Amygdala (tissue), 56 donors: ENCODE measurements at regions not wholly inside any gene's neighbourhood (a gene's known extent, or its start where the extent isn't known, plus 50 kb on each side); places are given as distances from the start of the nearest gene placed in this dataset.
"Not testable (repeated sequence)": the region's sequence is repeated elsewhere in the genome, so short reads cannot be mapped to it uniquely, and the experiment has no call there.

Experiments
- DNase-seq, 56 donors: peaks; one replicate each; lab custom pipeline; 2025; lab: John Stamatoyannopoulos, UW

GRCh38 chr4:151459375-151459774 is 50.4 kb downstream of the FHIP1A start:
- no peak for DNase-seq

GRCh38 chr4:151460434-151460833 is 51.5 kb downstream of the FHIP1A start:
- DNase-seq, result no peak

- DNase-seq, result no peak
Measured at GRCh38 chr4:151462554-151462953, 53.6 kb downstream of the FHIP1A start.

- no peak for DNase-seq
Measured at GRCh38 chr4:151468715-151469696, 60.0 kb downstream of the FHIP1A start.

- no peak for DNase-seq
Measured at GRCh38 chr4:151469970-151470369, 61.0 kb downstream of the FHIP1A start.

GRCh38 chr4:151471728-151472127 is 62.8 kb downstream of the FHIP1A start:
- no peak for DNase-seq

- DNase-seq, result no peak
Measured at GRCh38 chr4:151472297-151472696, 63.3 kb downstream of the FHIP1A start.

- DNase-seq, result no peak
Measured at GRCh38 chr4:151472711-151473110, 63.7 kb downstream of the FHIP1A start.

GRCh38 chr4:151473521-151474097 is 64.6 kb downstream of the FHIP1A start:
- DNase-seq, result no peak

- no peak for DNase-seq
Measured at GRCh38 chr4:151475035-151475714, 66.2 kb downstream of the FHIP1A start.

- DNase-seq, result no peak
Measured at GRCh38 chr4:151481813-151482212, 72.8 kb downstream of the FHIP1A start.

GRCh38 chr4:151484396-151485102 is 75.6 kb downstream of the FHIP1A start:
- no peak for DNase-seq

- DNase-seq, result no peak
Measured at GRCh38 chr4:151485541-151486131, 76.7 kb downstream of the FHIP1A start.

GRCh38 chr4:151486168-151486567 is 77.2 kb downstream of the FHIP1A start:
- no peak for DNase-seq

GRCh38 chr4:151488968-151489367 is 80.0 kb downstream of the FHIP1A start:
- DNase-seq, result no peak

- no peak for DNase-seq
Measured at GRCh38 chr4:151489462-151490203, 80.7 kb downstream of the FHIP1A start.

- DNase-seq, result not testable (repeated sequence)
Measured at GRCh38 chr4:151495612-151496011, 86.6 kb downstream of the FHIP1A start.

GRCh38 chr4:151511548-151511947 is 102.6 kb downstream of the FHIP1A start:
- DNase-seq, result not testable (repeated sequence)

GRCh38 chr4:151517896-151518295 is 108.9 kb downstream of the FHIP1A start:
- no peak for DNase-seq

- no peak for DNase-seq
Measured at GRCh38 chr4:151518359-151518758, 109.4 kb downstream of the FHIP1A start.
